IPS-20b (cell line): ENCODE measurements at regions not wholly inside any gene's neighbourhood (a gene's known extent, or its start where the extent isn't known, plus 50 kb on each side); places are given as distances from the start of the nearest gene placed in this dataset.
"Not testable (repeated sequence)": the region's sequence is repeated elsewhere in the genome, so short reads cannot be mapped to it uniquely, and the experiment has no call there.

Source experiments
- H3K27ac ChIP-seq: one replicate; pipeline ENCODE4 v1.5.1; 2013; ENCODE audit warnings: low read length
- H3K27me3 ChIP-seq: 2 replicates; pipeline ENCODE4 v1.6.1; 2013; ENCODE audit warnings: mild to moderate bottlenecking, low read length, inconsistent platforms; ENCODE audit not compliant: insufficient read depth
- H3K36me3 ChIP-seq: 2 replicates; pipeline ENCODE4 v1.6.1; 2013; ENCODE audit warnings: low read depth, mild to moderate bottlenecking, inconsistent platforms, low read length, moderate library complexity; ENCODE audit not compliant: insufficient read depth
- H3K4me1 ChIP-seq: 2 replicates; pipeline ENCODE4 v1.6.1; 2013; ENCODE audit warnings: mild to moderate bottlenecking, control low read depth, inconsistent platforms, low read length, moderate library complexity; ENCODE audit not compliant: insufficient read depth
- H3K4me3 ChIP-seq: 2 replicates; pipeline ENCODE4 v1.5.1; 2013; ENCODE audit warnings: mild to moderate bottlenecking, low read length, inconsistent platforms
- H3K9ac ChIP-seq: 2 replicates; pipeline ENCODE4 v1.6.1; 2013; ENCODE audit warnings: low read depth, mild to moderate bottlenecking, inconsistent platforms, low read length, moderate library complexity
- H3K9me3 ChIP-seq: 2 replicates; pipeline ENCODE4 v1.6.1; 2013; ENCODE audit warnings: mild to moderate bottlenecking, low read depth, low read length, inconsistent platforms; ENCODE audit not compliant: insufficient read depth

DNA sequence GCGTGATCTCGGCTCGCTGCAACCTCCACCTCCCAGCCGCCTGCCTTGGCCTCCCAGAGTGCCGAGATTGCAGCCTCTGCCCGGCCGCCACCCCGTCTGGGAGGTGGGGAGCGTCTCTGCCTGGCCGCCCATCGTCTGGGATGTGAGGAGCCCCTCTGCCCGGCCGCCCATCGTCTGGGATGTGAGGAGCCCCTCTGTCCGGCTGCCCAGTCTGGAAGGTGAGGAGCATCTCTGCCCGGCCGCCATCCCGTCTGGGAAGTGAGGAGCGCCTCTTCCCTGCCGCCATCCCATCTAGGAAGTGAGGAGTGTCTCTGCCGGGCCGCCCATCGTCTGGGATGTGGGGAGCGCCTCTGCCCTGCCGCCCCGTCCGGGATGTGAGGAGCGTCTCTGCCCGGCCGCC lies 56.9 kb upstream of the FOXE1 start:
- H3K36me3 ChIP-seq, H3K4me3 ChIP-seq, H3K9ac ChIP-seq, H3K9me3 ChIP-seq, H3K27me3 ChIP-seq, H3K27ac ChIP-seq, H3K4me1 ChIP-seq: not testable (repeated sequence)

GRCh38 chr9:97801180-97801579 lies 51.8 kb upstream of the FOXE1 start:
- Histone ChIP-seq H3K27me3 (peaks cover 34% of the 10 kb centered on the region), H3K36me3 (no peaks in the 10 kb centered on the region), H3K27ac (no peak overlapping the region)

DNA sequence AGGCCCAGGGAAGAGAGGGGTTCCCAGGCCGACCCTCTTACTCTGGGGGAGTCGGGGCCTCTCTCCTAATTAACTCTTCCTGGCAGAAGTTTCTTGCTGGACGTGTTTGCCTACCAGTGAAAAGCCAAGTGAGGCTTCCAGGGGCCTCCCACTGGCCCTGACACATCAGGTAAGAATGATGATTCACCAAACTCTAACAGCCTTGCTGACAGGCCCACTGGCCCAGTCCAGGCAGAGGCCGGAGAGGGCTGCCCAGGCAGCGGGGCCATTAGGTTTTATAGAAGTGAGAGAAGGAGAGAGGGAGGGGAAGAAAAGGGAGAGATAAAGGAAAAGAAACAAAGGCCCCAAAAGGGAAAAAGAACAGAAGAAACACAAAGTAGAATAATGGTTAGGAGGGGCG lies 50.8 kb upstream of the FOXE1 start:
- Histone ChIP-seq H3K27ac (no peak overlapping the region), H3K9me3 (no peaks in the 10 kb centered on the region), H3K36me3 (no peaks in the 10 kb centered on the region), H3K4me3 (no peak overlapping the region), H3K9ac (no peak overlapping the region), H3K27me3 (peaks cover 45% of the 10 kb centered on the region), H3K4me1 (no peaks in the 10 kb centered on the region)

More at GRCh38 chr9:97801180-97801579, 51.8 kb upstream of the FOXE1 start:
- Histone ChIP-seq H3K4me3 (no peak overlapping the region), H3K4me1 (no peaks in the 10 kb centered on the region), H3K9me3 (no peaks in the 10 kb centered on the region), H3K9ac (no peak overlapping the region)

GRCh38 chr9:97803167-97804058 lies 49.6 kb upstream of the FOXE1 start:
- Histone ChIP-seq H3K27me3 (peaks cover 56% of the 10 kb centered on the region), H3K36me3 (no peaks in the 10 kb centered on the region), H3K9me3 (no peaks in the 10 kb centered on the region), H3K4me1 (peaks cover 7% of the 10 kb centered on the region; the same call in 1 of the 2 replicates), H3K9ac (peak overlapping the region; percentile 60), H3K27ac (no peak overlapping the region), H3K4me3 (peak overlapping the region; percentile 70)
